PC-9 (cell line): ENCODE measurements at regions not wholly inside any gene's neighbourhood (a gene's known extent, or its start where the extent isn't known, plus 50 kb on each side); places are given as distances from the start of the nearest gene placed in this dataset.

Experiments
- CTCF ChIP-seq: fragments of 200-600 bp; sonication (generic); conservative IDR thresholded peaks from 2 replicates; pipeline ENCODE4 v1.6.1; 2017; ENCODE audit warnings: mixed run types, antibody characterized with exemption, mild to moderate bottlenecking, moderate library complexity
- EZH2 ChIP-seq: fragments of 200-600 bp; sonication (generic); IDR thresholded peaks from 2 replicates; pipeline ENCODE4 v1.8.0; 2017; ENCODE audit warnings: antibody characterized with exemption, low read depth

- TF ChIP-seq CTCF (no peak), EZH2 (no peak)
Observed at GRCh38 chr9:91113016-91113415, 248.7 kb downstream of the AUH start.
